ENCODE measurements at regions not wholly inside any gene's neighbourhood (a gene's known extent, or its start where the extent isn't known, plus 50 kb on each side); places are given as distances from the start of the nearest gene placed in this dataset.

DNA sequence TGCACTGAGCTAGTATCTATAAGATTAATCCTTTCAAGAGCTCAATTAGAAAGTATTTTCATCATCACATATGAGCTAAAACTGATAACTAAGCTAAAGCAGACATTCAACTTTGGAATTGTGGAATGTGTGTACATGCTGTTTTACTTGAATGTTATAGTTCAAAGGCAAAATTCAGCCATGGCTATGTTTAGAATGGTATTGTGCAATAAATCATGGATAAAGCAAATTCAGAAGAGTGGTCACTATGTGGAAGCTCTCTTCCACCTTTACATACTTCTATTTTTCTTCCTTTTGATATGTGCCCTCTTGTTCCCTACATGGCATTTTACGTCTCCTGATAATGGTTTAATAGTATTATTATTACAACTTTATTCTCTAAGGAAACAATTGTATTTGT is 1366.3 kb upstream of the LRRTM1 start:
- no peaks in the 10 kb centered on the region for H3K9me3 ChIP-seq
- no peak for DNase-seq
- H3K9ac ChIP-seq (ENCODE audit: low read depth in 2 of 2, low read length in 2 of 2), result no peak overlapping the region
- no peak overlapping the region for H3K4me3 ChIP-seq
- H3K36me3 ChIP-seq, result no peaks in the 10 kb centered on the region
- H3K27me3 ChIP-seq, result no peaks in the 10 kb centered on the region
- no peak for TF ChIP-seq CTCF (IDR thresholded peaks at IDR 0.05)
- intact Hi-C loops (cut with DNase I), result no loop called here
- no peak overlapping the region for H3K27ac ChIP-seq
- no peaks in the 10 kb centered on the region for H3K4me1 ChIP-seq

- Histone ChIP-seq H3K9ac (ENCODE audit: low read depth in 2 of 2, low read length in 2 of 2) (no peak overlapping the region), H3K27ac (no peak overlapping the region), H3K4me3 (no peak overlapping the region), H3K9me3 (no peaks in the 10 kb centered on the region), H3K36me3 (no peaks in the 10 kb centered on the region), H3K4me1 (no peaks in the 10 kb centered on the region), H3K27me3 (no peaks in the 10 kb centered on the region)
- TF ChIP-seq CTCF (IDR thresholded peaks at IDR 0.05), result no peak
- intact Hi-C loops (cut with DNase I), result no loop called here
- no peak for DNase-seq
These were observed 1356.5 kb upstream of the LRRTM1 start for GRCh38 chr2:81661081-81661480.

DNA sequence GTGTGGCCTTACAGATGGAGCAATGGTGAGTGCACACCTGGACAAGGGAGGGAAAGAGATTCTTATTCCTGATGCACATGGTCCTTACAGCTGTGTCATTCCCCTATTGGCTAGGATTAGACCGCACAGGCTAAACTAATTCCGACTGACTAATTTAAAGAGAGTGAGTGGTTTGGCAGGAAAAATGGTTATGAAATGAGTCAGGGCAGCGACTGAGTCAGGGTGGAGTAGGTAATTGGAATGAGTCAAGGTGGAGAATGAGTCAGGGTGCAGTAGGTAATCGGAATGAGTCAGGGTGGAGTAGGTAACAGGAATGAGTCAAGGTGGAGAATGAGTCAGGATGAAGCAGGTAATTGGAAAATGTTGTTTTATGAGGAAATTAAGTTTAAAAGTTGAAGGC is 1353.7 kb upstream of the LRRTM1 start:
- TF ChIP-seq CTCF (IDR thresholded peaks at IDR 0.05), result no peak
- no peaks in the 10 kb centered on the region for H3K27me3 ChIP-seq
- H3K4me1 ChIP-seq, result no peaks in the 10 kb centered on the region
- no peak overlapping the region for H3K27ac ChIP-seq
- intact Hi-C loops (cut with DNase I), result no loop called here
- no peak for DNase-seq
- H3K9me3 ChIP-seq, result no peaks in the 10 kb centered on the region
- H3K9ac ChIP-seq (ENCODE audit: low read depth in 2 of 2, low read length in 2 of 2), result no peak overlapping the region
- no peak overlapping the region for H3K4me3 ChIP-seq
- no peaks in the 10 kb centered on the region for H3K36me3 ChIP-seq

GRCh38 chr2:81650048-81650971 is 1345.8 kb upstream of the LRRTM1 start:
- intact Hi-C loops (cut with DNase I), result no loop called here
- Histone ChIP-seq H3K27ac (no peak overlapping the region), H3K9ac (ENCODE audit: low read depth in 2 of 2, low read length in 2 of 2) (no peak overlapping the region), H3K36me3 (no peaks in the 10 kb centered on the region), H3K4me1 (no peaks in the 10 kb centered on the region), H3K27me3 (no peaks in the 10 kb centered on the region), H3K9me3 (no peaks in the 10 kb centered on the region), H3K4me3 (no peak overlapping the region)
- TF ChIP-seq CTCF (IDR thresholded peaks at IDR 0.05), result no peak
- DNase-seq, result no peak

- Histone ChIP-seq H3K9me3 (no peaks in the 10 kb centered on the region), H3K4me3 (no peak overlapping the region), H3K27me3 (no peaks in the 10 kb centered on the region), H3K9ac (ENCODE audit: low read depth in 2 of 2, low read length in 2 of 2) (no peak overlapping the region), H3K4me1 (no peaks in the 10 kb centered on the region), H3K27ac (no peak overlapping the region), H3K36me3 (no peaks in the 10 kb centered on the region)
- no peak for TF ChIP-seq CTCF (IDR thresholded peaks at IDR 0.05)
- intact Hi-C loops (cut with DNase I), result no loop called here
- DNase-seq, result no peak
These were observed 1344.3 kb upstream of the LRRTM1 start for GRCh38 chr2:81648806-81649205.
